DND-41 (cell line): ENCODE measurements at regions not wholly inside any gene's neighbourhood (a gene's known extent, or its start where the extent isn't known, plus 50 kb on each side); places are given as distances from the start of the nearest gene placed in this dataset.

Experiments used
- ATAC-seq: fragments of 200-7000 bp; cut with Tn5 transposase; 3 replicates; pipeline ENCODE4 v1.9.1; 2021; ENCODE audit warnings: low read depth; ENCODE audit not compliant: insufficient read depth
- DNase-seq: peaks from one replicate; pipeline ENCODE4 v3.0.0-alpha.2; 2020
- H2AFZ ChIP-seq: 2 replicates; pipeline ENCODE4 v1.6.0; 2012; ENCODE audit warnings: low read depth, low read length
- H3K27ac ChIP-seq: 2 replicates; pipeline ENCODE4 v1.5.1; 2012; ENCODE audit warnings: low read length, inconsistent platforms
- H3K27me3 ChIP-seq: fragments of 200-600 bp; sonication (generic); 2 replicates; pipeline ENCODE4 v1.6.0; 2012; ENCODE audit warnings: low read length, mild to moderate bottlenecking, inconsistent platforms; ENCODE audit not compliant: insufficient read depth, poor library complexity
- H3K36me3 ChIP-seq: 2 replicates; pipeline ENCODE4 v1.5.1; 2012; ENCODE audit warnings: low read length, inconsistent platforms; ENCODE audit not compliant: insufficient read depth
- H3K4me1 ChIP-seq: 2 replicates; pipeline ENCODE4 v1.5.1; 2012; ENCODE audit warnings: mild to moderate bottlenecking, low read length; ENCODE audit not compliant: insufficient read depth
- H3K4me2 ChIP-seq: 2 replicates; pipeline ENCODE4 v1.6.0; 2012; ENCODE audit warnings: mild to moderate bottlenecking, moderate library complexity, low read length, inconsistent platforms; ENCODE audit not compliant: insufficient read depth
- H3K4me3 ChIP-seq, 2 experiments: fragments of 200-600 bp in 1 of 2; shearing (Covaris generic) in 1 of 2; 2 replicates each; pipeline ENCODE4 v1.5.1; 2012 to 2016; ENCODE audit warnings: inconsistent platforms in 2 of 2, low read length in 2 of 2, mild to moderate bottlenecking in 2 of 2, low read depth in 1 of 2, moderate library complexity in 1 of 2
- H3K79me2 ChIP-seq: 2 replicates; pipeline ENCODE4 v1.6.0; 2012; ENCODE audit warnings: low read length, inconsistent platforms; ENCODE audit not compliant: insufficient read depth
- H3K9ac ChIP-seq: 2 replicates; pipeline ENCODE4 v1.6.0; 2012; ENCODE audit warnings: low read depth, mild to moderate bottlenecking, inconsistent platforms, low read length, moderate library complexity
- H3K9me3 ChIP-seq: 2 replicates; pipeline ENCODE4 v1.5.1; 2012; ENCODE audit warnings: low read length, moderate library complexity, mild to moderate bottlenecking, inconsistent platforms; ENCODE audit not compliant: insufficient read depth, severe bottlenecking
- H4K20me1 ChIP-seq: 2 replicates; pipeline ENCODE4 v1.6.0; 2012; ENCODE audit warnings: low read length; ENCODE audit not compliant: insufficient read depth
- EZH2 ChIP-seq: IDR thresholded peaks from 3 replicates; pipeline ENCODE4 v1.6.1; 2012; ENCODE audit warnings: borderline replicate concordance, low read depth, mild to moderate bottlenecking, moderate library complexity, low read length, inconsistent platforms; ENCODE audit not compliant: severe bottlenecking
- TF ChIP-seq, protein P1 (sequence below): IDR thresholded peaks from 2 replicates; pipeline ENCODE4 v1.5.1; 2012; ENCODE audit warnings: borderline replicate concordance, low read length, moderate library complexity, mild to moderate bottlenecking; ENCODE audit not compliant: poor library complexity, severe bottlenecking; ENCODE audit errors: extremely low read depth

GRCh38 chr13:91178099-91178498 lies 169.4 kb upstream of the MIR17HG start:
- no peak for ATAC-seq

GRCh38 chr13:91181892-91182291 lies 165.6 kb upstream of the MIR17HG start:
- Histone ChIP-seq H2AFZ (no peak overlapping the region), H3K9ac (no peak overlapping the region), H4K20me1 (no peaks in the 10 kb centered on the region), H3K4me3 (no peak overlapping the region), H3K9me3 (no peaks in the 10 kb centered on the region), H3K79me2 (no peaks in the 10 kb centered on the region), H3K4me1 (no peaks in the 10 kb centered on the region), H3K27me3 (no peaks in the 10 kb centered on the region), H3K27ac (no peak overlapping the region), H3K4me2 (no peak overlapping the region), H3K36me3 (no peaks in the 10 kb centered on the region)
- ATAC-seq (no peak), DNase-seq (no peak)
- TF ChIP-seq EZH2, result no peak
- TF ChIP-seq, protein P1, sequence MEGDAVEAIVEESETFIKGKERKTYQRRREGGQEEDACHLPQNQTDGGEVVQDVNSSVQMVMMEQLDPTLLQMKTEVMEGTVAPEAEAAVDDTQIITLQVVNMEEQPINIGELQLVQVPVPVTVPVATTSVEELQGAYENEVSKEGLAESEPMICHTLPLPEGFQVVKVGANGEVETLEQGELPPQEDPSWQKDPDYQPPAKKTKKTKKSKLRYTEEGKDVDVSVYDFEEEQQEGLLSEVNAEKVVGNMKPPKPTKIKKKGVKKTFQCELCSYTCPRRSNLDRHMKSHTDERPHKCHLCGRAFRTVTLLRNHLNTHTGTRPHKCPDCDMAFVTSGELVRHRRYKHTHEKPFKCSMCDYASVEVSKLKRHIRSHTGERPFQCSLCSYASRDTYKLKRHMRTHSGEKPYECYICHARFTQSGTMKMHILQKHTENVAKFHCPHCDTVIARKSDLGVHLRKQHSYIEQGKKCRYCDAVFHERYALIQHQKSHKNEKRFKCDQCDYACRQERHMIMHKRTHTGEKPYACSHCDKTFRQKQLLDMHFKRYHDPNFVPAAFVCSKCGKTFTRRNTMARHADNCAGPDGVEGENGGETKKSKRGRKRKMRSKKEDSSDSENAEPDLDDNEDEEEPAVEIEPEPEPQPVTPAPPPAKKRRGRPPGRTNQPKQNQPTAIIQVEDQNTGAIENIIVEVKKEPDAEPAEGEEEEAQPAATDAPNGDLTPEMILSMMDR, result no peak

More at GRCh38 chr13:91178099-91178498, 169.4 kb upstream of the MIR17HG start:
- no peaks in the 10 kb centered on the region for H3K79me2 ChIP-seq
- TF ChIP-seq EZH2, result no peak
- TF ChIP-seq, protein P1, result no peak
- H3K36me3 ChIP-seq, result no peaks in the 10 kb centered on the region
- no peaks in the 10 kb centered on the region for H3K4me1 ChIP-seq
- no peaks in the 10 kb centered on the region for H3K27me3 ChIP-seq
- DNase-seq, result no peak
- H3K4me2 ChIP-seq, result no peak overlapping the region
- H3K9ac ChIP-seq, result no peak overlapping the region
- H4K20me1 ChIP-seq, result no peaks in the 10 kb centered on the region
- H3K4me3 ChIP-seq, result no peak overlapping the region
- no peaks in the 10 kb centered on the region for H3K9me3 ChIP-seq
- no peak overlapping the region for H3K27ac ChIP-seq
- no peak overlapping the region for H2AFZ ChIP-seq

DNA sequence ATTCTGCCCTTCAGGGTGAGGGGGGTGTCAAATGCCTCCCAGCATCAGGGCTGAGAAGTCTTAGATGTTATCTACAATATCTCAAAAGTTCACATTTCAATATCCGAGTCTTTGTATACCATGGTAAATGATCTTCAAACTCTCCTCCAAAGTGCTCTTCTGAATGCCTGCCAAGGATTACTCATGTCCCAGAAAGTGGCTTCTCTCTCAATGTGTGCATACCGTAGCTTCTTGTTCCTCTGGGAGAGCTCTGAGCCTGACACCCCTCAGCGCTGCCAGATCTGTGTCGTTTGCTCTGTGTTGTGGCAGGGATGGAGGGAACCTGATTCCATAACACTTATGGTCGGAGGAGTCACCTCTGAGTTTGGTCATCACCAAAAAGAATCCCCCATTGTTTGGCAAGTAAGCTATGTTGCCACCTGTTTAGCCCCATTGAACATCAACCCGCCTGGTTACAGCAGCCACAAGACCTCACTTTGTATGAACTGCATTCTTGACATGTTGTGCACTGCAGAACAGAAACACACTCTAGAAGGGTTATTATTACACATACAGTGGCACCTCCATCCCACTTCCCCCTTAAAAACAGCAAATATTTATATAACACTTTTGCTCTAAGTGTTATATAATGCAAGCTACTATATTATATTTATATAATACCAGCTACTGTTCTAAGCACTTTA lies 163.1 kb upstream of the MIR17HG start:
- H3K36me3 ChIP-seq, result no peaks in the 10 kb centered on the region
- no peak for DNase-seq
- no peaks in the 10 kb centered on the region for H3K79me2 ChIP-seq
- H3K27ac ChIP-seq, result no peak overlapping the region
- H3K4me2 ChIP-seq, result no peak overlapping the region
- no peak for ATAC-seq
- TF ChIP-seq EZH2, result no peak
- TF ChIP-seq, protein P1, result no peak
- no peak overlapping the region for H3K9ac ChIP-seq
- no peaks in the 10 kb centered on the region for H3K4me1 ChIP-seq
- H2AFZ ChIP-seq, result no peak overlapping the region
- no peaks in the 10 kb centered on the region for H3K9me3 ChIP-seq
- no peaks in the 10 kb centered on the region for H4K20me1 ChIP-seq
- H3K4me3 ChIP-seq, result no peak overlapping the region
- no peaks in the 10 kb centered on the region for H3K27me3 ChIP-seq
